ENCODE measurements at regions not wholly inside any gene's neighbourhood (a gene's known extent, or its start where the extent isn't known, plus 50 kb on each side); places are given as distances from the start of the nearest gene placed in this dataset.
A peak's percentile ranks its signal among the peaks of the same experiment; 100 is the strongest.

- no peak for DNase-seq
Observed at GRCh38 chr12:44961887-44962286, 85.8 kb upstream of the NELL2 start.

- no peak for DNase-seq
Observed at GRCh38 chr12:44960856-44961255, 84.7 kb upstream of the NELL2 start.

GRCh38 chr12:44960423-44960822 lies 84.3 kb upstream of the NELL2 start:
- no peak for DNase-seq

- DNase-seq: no peak
Observed at GRCh38 chr12:44947163-44947562, 71.0 kb upstream of the NELL2 start.

- no peak for DNase-seq
Observed at GRCh38 chr12:44942714-44943113, 66.6 kb upstream of the NELL2 start.

GRCh38 chr12:44930972-44931600 lies 55.0 kb upstream of the NELL2 start:
- DNase-seq: peak; percentile 13

- no peak for DNase-seq
Observed at GRCh38 chr12:44929236-44929885, 53.2 kb upstream of the NELL2 start.

Measured in NCI-H526 treated with DMSO at 0.1 percent for 48 hours (cell line).